ENCODE measurements at regions not wholly inside any gene's neighbourhood (a gene's known extent, or its start where the extent isn't known, plus 50 kb on each side); places are given as distances from the start of the nearest gene placed in this dataset.

DNA sequence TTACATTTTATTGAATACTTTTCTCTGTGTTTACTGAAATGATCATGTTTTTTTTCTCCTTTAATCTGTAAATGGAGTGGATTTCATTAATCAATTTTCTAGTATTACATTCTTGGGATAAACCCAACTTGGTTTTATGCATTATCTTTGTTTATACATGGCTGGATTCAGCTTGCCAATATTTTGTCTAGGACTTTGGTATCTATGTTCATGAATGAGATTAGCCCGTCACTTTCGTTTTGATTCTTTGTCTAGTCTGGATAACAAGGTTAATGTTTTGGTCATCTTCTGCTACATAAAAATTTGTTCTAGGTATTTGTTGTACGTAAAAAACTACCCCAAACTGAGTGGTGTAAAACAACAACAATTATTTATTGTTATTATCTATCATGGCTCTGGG lies 127.9 kb upstream of the PAX6 start:
- Histone ChIP-seq H3K4me3 (no peak overlapping the region), H3K9me3 (no peaks in the 10 kb centered on the region), H3K4me1 (no peaks in the 10 kb centered on the region), H3K27me3 (peaks cover 0 to 32% of the 10 kb centered on the region in 2 donors), H3K27ac (no peak overlapping the region), H3K36me3 (no peaks in the 10 kb centered on the region)
- DNase-seq (no peak), ATAC-seq (no peak)
- TF ChIP-seq, protein P1, sequence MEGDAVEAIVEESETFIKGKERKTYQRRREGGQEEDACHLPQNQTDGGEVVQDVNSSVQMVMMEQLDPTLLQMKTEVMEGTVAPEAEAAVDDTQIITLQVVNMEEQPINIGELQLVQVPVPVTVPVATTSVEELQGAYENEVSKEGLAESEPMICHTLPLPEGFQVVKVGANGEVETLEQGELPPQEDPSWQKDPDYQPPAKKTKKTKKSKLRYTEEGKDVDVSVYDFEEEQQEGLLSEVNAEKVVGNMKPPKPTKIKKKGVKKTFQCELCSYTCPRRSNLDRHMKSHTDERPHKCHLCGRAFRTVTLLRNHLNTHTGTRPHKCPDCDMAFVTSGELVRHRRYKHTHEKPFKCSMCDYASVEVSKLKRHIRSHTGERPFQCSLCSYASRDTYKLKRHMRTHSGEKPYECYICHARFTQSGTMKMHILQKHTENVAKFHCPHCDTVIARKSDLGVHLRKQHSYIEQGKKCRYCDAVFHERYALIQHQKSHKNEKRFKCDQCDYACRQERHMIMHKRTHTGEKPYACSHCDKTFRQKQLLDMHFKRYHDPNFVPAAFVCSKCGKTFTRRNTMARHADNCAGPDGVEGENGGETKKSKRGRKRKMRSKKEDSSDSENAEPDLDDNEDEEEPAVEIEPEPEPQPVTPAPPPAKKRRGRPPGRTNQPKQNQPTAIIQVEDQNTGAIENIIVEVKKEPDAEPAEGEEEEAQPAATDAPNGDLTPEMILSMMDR (IDR thresholded peaks at IDR 0.05), result no peak
- intact Hi-C loops (cut with DNase I), result no loop called here

DNA sequence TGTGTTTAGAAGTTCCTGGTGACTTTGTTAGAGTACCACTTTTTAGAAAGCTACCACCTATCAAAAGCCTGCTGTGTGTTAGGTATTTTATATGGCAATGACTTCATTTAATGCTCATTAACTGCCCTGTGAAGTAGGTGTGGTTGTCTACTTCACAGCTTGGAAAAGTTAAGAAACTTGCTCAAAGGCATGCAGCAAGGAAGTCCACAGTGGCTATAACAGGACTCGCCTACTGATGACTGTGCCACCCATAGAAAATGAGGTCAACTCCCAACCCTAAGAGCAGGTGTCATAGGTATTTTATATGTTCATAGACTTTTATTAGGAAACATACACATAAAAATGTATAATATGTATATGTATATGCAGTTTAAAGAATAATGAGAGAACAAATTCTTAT lies 125.2 kb upstream of the PAX6 start:
- intact Hi-C loops (cut with DNase I), result no loop called here
- TF ChIP-seq, protein P1 (IDR thresholded peaks at IDR 0.05), result no peak
- ATAC-seq (no peak), DNase-seq (no peak)
- Histone ChIP-seq H3K27me3 (peaks cover 0 to 48% of the 10 kb centered on the region in 2 donors), H3K4me3 (no peak overlapping the region), H3K4me1 (no peaks in the 10 kb centered on the region), H3K9me3 (no peaks in the 10 kb centered on the region), H3K36me3 (no peaks in the 10 kb centered on the region), H3K27ac (no peak overlapping the region)

DNA sequence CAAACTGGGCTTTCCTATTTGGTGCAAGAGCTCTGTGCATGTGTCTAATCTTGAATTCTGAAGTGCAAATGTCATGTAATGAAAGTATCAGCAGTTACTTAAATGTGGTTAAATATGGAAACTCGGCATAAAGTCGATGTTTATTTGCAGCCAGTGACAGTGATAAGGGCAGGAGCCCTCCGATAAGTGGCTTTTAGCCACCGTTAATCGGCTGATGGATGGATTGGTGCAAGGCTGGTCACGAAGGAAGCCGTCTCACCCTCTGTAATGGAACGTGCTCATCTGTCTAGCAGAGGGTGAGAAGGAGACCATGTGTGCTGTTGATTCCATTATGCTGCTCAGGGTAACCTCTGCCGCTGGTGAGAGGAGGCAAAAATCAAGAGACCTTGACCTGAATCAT lies 121.8 kb upstream of the PAX6 start:
- no peaks in the 10 kb centered on the region for H3K36me3 ChIP-seq
- peaks cover 0 to 57% of the 10 kb centered on the region in 2 donors for H3K27me3 ChIP-seq
- DNase-seq, result no peak
- no peak overlapping the region for H3K4me3 ChIP-seq
- no peaks in the 10 kb centered on the region for H3K4me1 ChIP-seq
- no peak overlapping the region for H3K27ac ChIP-seq
- TF ChIP-seq, protein P1 (IDR thresholded peaks at IDR 0.05), result no peak
- intact Hi-C loops (cut with DNase I), result no loop called here
- ATAC-seq, result no peak
- no peaks in the 10 kb centered on the region for H3K9me3 ChIP-seq

DNA sequence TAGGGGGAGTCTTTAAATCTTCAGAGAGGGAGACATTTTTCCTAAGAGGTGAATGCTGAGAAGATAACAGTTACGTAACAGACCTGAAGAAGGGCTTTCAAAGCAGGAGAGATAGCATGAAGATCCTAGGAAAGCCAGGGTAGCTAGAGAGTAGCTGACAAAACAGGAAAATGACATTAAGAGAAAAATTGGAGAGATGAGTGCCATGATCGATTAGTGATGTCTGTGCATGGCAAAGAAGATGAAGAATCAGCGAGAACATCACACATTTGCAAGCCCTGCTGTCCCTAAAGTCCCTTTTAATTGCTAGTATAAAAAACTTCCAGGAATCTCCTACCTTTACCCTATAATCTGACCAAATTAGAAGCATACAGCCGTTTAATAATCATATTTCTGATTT lies 116.9 kb upstream of the PAX6 start:
- no peak overlapping the region for H3K4me3 ChIP-seq
- no peaks in the 10 kb centered on the region for H3K36me3 ChIP-seq
- no peak overlapping the region for H3K27ac ChIP-seq
- ATAC-seq, result no peak
- H3K9me3 ChIP-seq, result no peaks in the 10 kb centered on the region
- H3K4me1 ChIP-seq, result no peaks in the 10 kb centered on the region
- DNase-seq, result no peak
- intact Hi-C loops (cut with DNase I), result no loop called here
- TF ChIP-seq, protein P1 (IDR thresholded peaks at IDR 0.05), result no peak
- H3K27me3 ChIP-seq, result peaks cover 0 to 35% of the 10 kb centered on the region in 2 donors

DNA sequence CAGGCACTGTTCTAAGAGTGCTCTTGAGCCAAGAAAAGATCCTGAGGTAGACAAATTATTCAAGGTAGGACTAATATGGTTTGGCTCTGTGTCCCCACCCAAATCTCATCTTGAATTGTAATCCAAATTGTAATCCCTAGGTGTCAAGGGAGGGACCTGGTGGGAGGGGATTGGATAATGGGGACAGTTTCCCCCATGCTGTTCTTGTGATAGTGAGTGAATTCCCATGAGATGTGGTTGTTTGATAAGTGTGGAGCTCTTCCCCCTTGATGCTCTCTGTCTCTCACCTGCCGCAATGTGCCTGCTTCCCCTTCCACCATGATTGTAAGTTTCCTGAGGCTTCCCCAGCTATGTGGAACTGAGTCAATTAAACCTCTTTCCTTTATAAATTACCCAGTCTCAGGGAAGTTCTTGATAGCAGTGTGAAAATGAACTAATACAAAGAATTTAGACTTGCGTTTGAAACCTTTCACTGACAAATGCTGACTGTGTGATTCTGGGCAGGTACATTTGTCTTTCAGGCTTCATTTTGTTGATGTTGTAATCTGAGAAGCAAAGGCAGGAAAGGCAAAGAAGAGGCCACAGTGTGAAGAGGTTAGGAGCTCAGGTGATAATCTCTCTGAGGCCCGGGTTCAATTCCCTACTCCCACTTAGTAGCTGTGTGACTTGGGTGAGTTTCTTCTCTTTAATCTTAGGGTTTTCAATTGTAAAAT lies 115.8 kb upstream of the PAX6 start:
- no peak overlapping the region for H3K4me3 ChIP-seq
- intact Hi-C loops (cut with DNase I), result no loop called here
- ATAC-seq (no peak), DNase-seq (no peak)
- H3K9me3 ChIP-seq, result no peaks in the 10 kb centered on the region
- no peaks in the 10 kb centered on the region for H3K4me1 ChIP-seq
- no peaks in the 10 kb centered on the region for H3K36me3 ChIP-seq
- TF ChIP-seq, protein P1 (IDR thresholded peaks at IDR 0.05), result no peak
- no peak overlapping the region for H3K27ac ChIP-seq
- peaks cover 0 to 36% of the 10 kb centered on the region in 2 donors for H3K27me3 ChIP-seq
